Ovary (tissue), 7 donors: ENCODE measurements at regions not wholly inside any gene's neighbourhood (a gene's known extent, or its start where the extent isn't known, plus 50 kb on each side); places are given as distances from the start of the nearest gene placed in this dataset.

Source experiments
- DNase-seq, 5 donors: peaks; one replicate each; pipeline ENCODE4 v3.0.0-alpha.2; 2019 to 2020
- H3K27ac ChIP-seq, 2 donors: fragments of 200-600 bp; one replicate each; pipeline versions ENCODE4 v1.5.1 to v1.8.0; 2019 to 2022
- H3K27me3 ChIP-seq: fragments of 200-600 bp; one replicate; pipeline ENCODE4 v1.8.0; 2022
- H3K36me3 ChIP-seq: fragments of 200-600 bp; sonication (generic); one replicate; pipeline ENCODE4 v1.5.1; 2019
- H3K4me1 ChIP-seq: one replicate; pipeline ENCODE4 v1.8.1; 2013; ENCODE audit warnings: mild to moderate bottlenecking, moderate library complexity; ENCODE audit not compliant: insufficient read depth
- H3K4me3 ChIP-seq: fragments of 200-600 bp; sonication (generic); one replicate; pipeline ENCODE4 v1.5.1; 2017
- H3K9me3 ChIP-seq, 2 donors: fragments of 200-600 bp in 1 of 2; sonication (generic) in 1 of 2; one replicate each; pipeline versions ENCODE4 v1.5.1 to v1.8.1; 2013 to 2019; ENCODE audit warnings: mild to moderate bottlenecking in 1 of 2, moderate library complexity in 1 of 2
- CTCF ChIP-seq, 3 donors: fragments of 450-650 bp in 2 of 3; fragments of 200-600 bp in 1 of 3; IDR thresholded peaks; one replicate each; pipeline versions ENCODE4 v1.5.1 to v1.8.0; 2016 to 2022; ENCODE audit warnings: antibody characterized with exemption in 3 of 3, mild to moderate bottlenecking in 1 of 3
- EP300 ChIP-seq: sonication (generic); formaldehyde crosslinking; IDR thresholded peaks from one replicate; pipeline ENCODE4 v1.6.1; 2017; ENCODE audit warnings: antibody characterized with exemption
- POLR2A ChIP-seq: fragments of 450-650 bp; IDR thresholded peaks from one replicate; pipeline ENCODE4 v1.6.1; 2017; ENCODE audit warnings: antibody characterized with exemption, mild to moderate bottlenecking, moderate library complexity
- WGBS, 3 donors: extraction: QIAGEN DNeasy Blood & Tissue Kit in 1 of 3; methylation state at CpG; one replicate each; pipeline versions ENCODE4 v1.1.5 to v1.1.7; 2013 to 2017; 5-methylcytosine and 5-hydroxymethylcytosine counted together
- intact Hi-C, 4 donors: fragments of 100-400 bp; cut with DNase I; formaldehyde crosslinking; loops; one replicate each; pipeline versions ENCODE4 v1.11.0 to v1.15.1; 2022 to 2023
- donor health status: DM: no; HTN: no; CAD: no; lungs with moderate emphysema.
- donor health status: DM: no; HTN: no; CAD: no.
- donor health status: Bipolar disorder and iron deficiency.
- donor health status: DM: no; HTN: no; CAD: no.
- donor health status: DM: yes; HTN: yes; CAD: no.

- TF ChIP-seq EP300 (no peak), CTCF (IDR thresholded peaks at IDR 0.05) (no peak), POLR2A (no peak)
- H3K4me1 ChIP-seq: no peaks in the 10 kb centered on the region
- H3K36me3 ChIP-seq: no peaks in the 10 kb centered on the region
- H3K27ac ChIP-seq: no peak overlapping the region
- intact Hi-C loops: loop anchor here in 3 of 4 donors (10.0 kb wide), 3 partner anchors 85 to 205 kb away; no protein-coding TSS in a partner anchor
- no peak for DNase-seq
- no peaks in the 10 kb centered on the region for H3K27me3 ChIP-seq
- WGBS, 3 donors: 73 to 84% (median 74%) methylated on average over 6 of the region's 6 CpGs
- no peak overlapping the region for H3K4me3 ChIP-seq
- no peaks in the 10 kb centered on the region for H3K9me3 ChIP-seq
Measured at GRCh38 chr12:67449591-67450052, 180.5 kb downstream of the CAND1 start.

- Histone ChIP-seq H3K27ac (no peak overlapping the region), H3K27me3 (no peaks in the 10 kb centered on the region), H3K4me3 (no peak overlapping the region), H3K4me1 (no peaks in the 10 kb centered on the region), H3K9me3 (no peaks in the 10 kb centered on the region), H3K36me3 (no peaks in the 10 kb centered on the region)
- WGBS, 3 donors: 85 to 89% (median 85%) methylated on average over 4 of the region's 4 CpGs
- DNase-seq: no peak
- TF ChIP-seq EP300 (no peak), CTCF (IDR thresholded peaks at IDR 0.05) (no peak), POLR2A (no peak)
- intact Hi-C loops: no loop called here
Measured at GRCh38 chr12:67450441-67450840, 181.3 kb downstream of the CAND1 start.

- TF ChIP-seq EP300 (no peak), CTCF (IDR thresholded peaks at IDR 0.05) (no peak), POLR2A (no peak)
- H3K9me3 ChIP-seq: no peaks in the 10 kb centered on the region
- 44 to 69% (median 51%) methylated on average over 4 of the region's 4 CpGs for WGBS, 3 donors
- intact Hi-C loops: no loop called here
- no peak overlapping the region for H3K4me3 ChIP-seq
- H3K27ac ChIP-seq: no peak overlapping the region
- no peaks in the 10 kb centered on the region for H3K4me1 ChIP-seq
- no peaks in the 10 kb centered on the region for H3K36me3 ChIP-seq
- no peak for DNase-seq
- no peaks in the 10 kb centered on the region for H3K27me3 ChIP-seq
Measured at GRCh38 chr12:67451206-67451605, 182.0 kb downstream of the CAND1 start.

- DNase-seq: no peak
- Histone ChIP-seq H3K27ac (no peak overlapping the region), H3K27me3 (no peaks in the 10 kb centered on the region), H3K9me3 (no peaks in the 10 kb centered on the region), H3K4me1 (peaks cover 6% of the 10 kb centered on the region), H3K4me3 (no peak overlapping the region), H3K36me3 (no peaks in the 10 kb centered on the region)
- TF ChIP-seq POLR2A (no peak), EP300 (no peak), CTCF (IDR thresholded peaks at IDR 0.05) (no peak)
- intact Hi-C loops: no loop called here
- WGBS, 3 donors: 83 to 87% (median 84%) methylated on average over 7 of the region's 7 CpGs
Measured at GRCh38 chr12:67452119-67452805, 183.1 kb downstream of the CAND1 start.
